OCI-LY7 (cell line): ENCODE measurements at regions not wholly inside any gene's neighbourhood (a gene's known extent, or its start where the extent isn't known, plus 50 kb on each side); places are given as distances from the start of the nearest gene placed in this dataset.

ENCODE experiments used
- BruUV-seq: library from RNA; stranded (reverse); fragments of 400-500 nt; replicated peaks from 2 replicates; lab custom pipeline; 2021; lab: Mats Ljungman, UMichigan
- CTCF ChIA-PET: fragments of 300-600 bp; sonication (Branson Sonifier 250); formaldehyde crosslinking; loops from one replicate; lab custom pipeline; 2022; ENCODE audit warnings: antibody characterized with exemption; ENCODE audit not compliant: unreplicated experiment; lab: Charles Lee
- POLR2A ChIA-PET: fragments of 300-600 bp; sonication (Branson Sonifier 250); formaldehyde crosslinking; loops from one replicate; lab custom pipeline; 2022; ENCODE audit warnings: antibody characterized with exemption; lab: Charles Lee
- DNase-seq: peaks from one replicate; pipeline ENCODE4 v3.0.0-alpha.2; 2015; ENCODE audit warnings: low spot score
- H2AFZ ChIP-seq: fragments of 200-600 bp; sonication (generic), shearing (Covaris generic); 2 replicates; pipeline ENCODE4 v1.6.1; 2014; ENCODE audit warnings: mild to moderate bottlenecking, antibody characterized with exemption, low read length, moderate library complexity
- H3K27ac ChIP-seq: fragments of 200-600 bp; sonication (generic); 2 replicates; pipeline ENCODE4 v1.5.1; 2014; ENCODE audit warnings: mixed run types, low read depth, mild to moderate bottlenecking, moderate library complexity, low read length, inconsistent platforms; ENCODE audit not compliant: poor library complexity, severe bottlenecking
- H3K36me3 ChIP-seq: fragments of 200-600 bp; sonication (generic); 2 replicates; pipeline ENCODE4 v1.6.1; 2014; ENCODE audit warnings: mild to moderate bottlenecking, antibody characterized with exemption, low read length, moderate library complexity, mixed read lengths; ENCODE audit not compliant: insufficient read depth
- H3K4me1 ChIP-seq: fragments of 200-600 bp; sonication (generic); 2 replicates; pipeline ENCODE4 v1.5.1; 2014; ENCODE audit warnings: mild to moderate bottlenecking, low read length; ENCODE audit not compliant: insufficient read depth, poor library complexity, severe bottlenecking
- H3K4me2 ChIP-seq: fragments of 200-600 bp; sonication (generic); 2 replicates; pipeline ENCODE4 v1.6.1; 2014; ENCODE audit warnings: mild to moderate bottlenecking, low read length
- H3K4me3 ChIP-seq: fragments of 200-600 bp; sonication (generic); 2 replicates; pipeline ENCODE4 v1.5.1; 2014; ENCODE audit warnings: mild to moderate bottlenecking, low read depth, low read length; ENCODE audit not compliant: poor library complexity, severe bottlenecking
- H3K79me2 ChIP-seq: fragments of 200-600 bp; sonication (generic); 2 replicates; pipeline ENCODE4 v1.6.1; 2016; ENCODE audit warnings: low read depth, mild to moderate bottlenecking, low read length, moderate library complexity, mixed read lengths; ENCODE audit not compliant: insufficient read depth
- H3K9me2 ChIP-seq: fragments of 200-600 bp; sonication (generic); 2 replicates; pipeline ENCODE4 v1.6.1; 2016; ENCODE audit warnings: mild to moderate bottlenecking, low read length, mixed read lengths; ENCODE audit not compliant: insufficient read depth
- H3K9me3 ChIP-seq: fragments of 200-600 bp; sonication (generic); 2 replicates; pipeline ENCODE4 v1.6.1; 2014; ENCODE audit warnings: mild to moderate bottlenecking, mixed run types, low read length, mixed read lengths
- H4K20me1 ChIP-seq: fragments of 200-600 bp; sonication (generic); 2 replicates; pipeline ENCODE4 v1.6.1; 2014; ENCODE audit warnings: mild to moderate bottlenecking, antibody characterized with exemption, low read length, moderate library complexity, mixed read lengths; ENCODE audit not compliant: insufficient read depth
- EZH2phosphoT487 ChIP-seq: fragments of 200-600 bp; sonication (generic); IDR thresholded peaks from 2 replicates; pipeline ENCODE4 v1.6.1; 2018; ENCODE audit warnings: low read depth, borderline replicate concordance, mild to moderate bottlenecking, mixed run types, antibody characterized with exemption, low read length, moderate library complexity, mixed read lengths
- intact Hi-C: fragments of 100-400 bp; cut with micrococcal nuclease; formaldehyde crosslinking; loops from one replicate; pipeline ENCODE4 v1.10.0; 2022; ENCODE audit not compliant: unreplicated experiment
- TF ChIP-seq, protein P1 (sequence below): fragments of 200-600 bp; sonication (generic); conservative IDR thresholded peaks from 2 replicates; pipeline ENCODE4 v1.5.1; 2014; ENCODE audit warnings: mild to moderate bottlenecking, antibody characterized with exemption, low read length, moderate library complexity, mixed read lengths

- H4K20me1 ChIP-seq, result no peaks in the 10 kb centered on the region
- no peaks in the 10 kb centered on the region for H3K9me3 ChIP-seq
- H3K9me2 ChIP-seq, result no peaks in the 10 kb centered on the region
- ChIA-PET CTCF (no interaction called here), POLR2A (interaction anchor here (1.2 kb wide), 1 partner anchor 17 kb away, joined by 3 read pairs; no protein-coding TSS in a partner anchor)
- H3K27ac ChIP-seq, result no peak overlapping the region
- H2AFZ ChIP-seq, result no peak overlapping the region
- no peak for TF ChIP-seq EZH2phosphoT487
- TF ChIP-seq, protein P1, sequence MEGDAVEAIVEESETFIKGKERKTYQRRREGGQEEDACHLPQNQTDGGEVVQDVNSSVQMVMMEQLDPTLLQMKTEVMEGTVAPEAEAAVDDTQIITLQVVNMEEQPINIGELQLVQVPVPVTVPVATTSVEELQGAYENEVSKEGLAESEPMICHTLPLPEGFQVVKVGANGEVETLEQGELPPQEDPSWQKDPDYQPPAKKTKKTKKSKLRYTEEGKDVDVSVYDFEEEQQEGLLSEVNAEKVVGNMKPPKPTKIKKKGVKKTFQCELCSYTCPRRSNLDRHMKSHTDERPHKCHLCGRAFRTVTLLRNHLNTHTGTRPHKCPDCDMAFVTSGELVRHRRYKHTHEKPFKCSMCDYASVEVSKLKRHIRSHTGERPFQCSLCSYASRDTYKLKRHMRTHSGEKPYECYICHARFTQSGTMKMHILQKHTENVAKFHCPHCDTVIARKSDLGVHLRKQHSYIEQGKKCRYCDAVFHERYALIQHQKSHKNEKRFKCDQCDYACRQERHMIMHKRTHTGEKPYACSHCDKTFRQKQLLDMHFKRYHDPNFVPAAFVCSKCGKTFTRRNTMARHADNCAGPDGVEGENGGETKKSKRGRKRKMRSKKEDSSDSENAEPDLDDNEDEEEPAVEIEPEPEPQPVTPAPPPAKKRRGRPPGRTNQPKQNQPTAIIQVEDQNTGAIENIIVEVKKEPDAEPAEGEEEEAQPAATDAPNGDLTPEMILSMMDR, result no peak
- H3K4me3 ChIP-seq, result no peak overlapping the region
- H3K4me2 ChIP-seq, result no peak overlapping the region
- no peaks in the 10 kb centered on the region for H3K79me2 ChIP-seq
- DNase-seq, result no peak
- BruUV-seq, result no TSS peak
- no peaks in the 10 kb centered on the region for H3K4me1 ChIP-seq
- no peaks in the 10 kb centered on the region for H3K36me3 ChIP-seq
- intact Hi-C loops, result no loop called here
Measured at GRCh38 chr2:196558497-196558896, 81.0 kb upstream of the CCDC150 start.

DNA sequence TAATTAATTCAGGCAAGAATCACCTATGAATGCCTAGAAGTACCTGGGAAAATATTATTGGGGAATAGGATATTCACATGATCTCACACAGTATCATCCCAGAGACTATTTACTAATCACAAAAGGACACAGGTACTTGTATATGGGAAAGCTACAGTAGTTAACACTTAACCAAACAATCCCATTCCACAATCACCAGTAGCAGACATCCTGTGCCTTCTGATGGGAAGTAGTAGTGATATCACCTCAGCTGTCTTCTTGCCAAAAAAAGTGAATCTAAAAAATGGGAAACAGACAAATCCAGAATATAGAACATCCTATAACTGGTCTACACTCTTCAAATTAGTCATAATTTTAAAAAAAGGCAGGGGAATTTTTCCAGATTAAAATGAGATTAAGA, 75.6 kb upstream of the CCDC150 start:
- no peak overlapping the region for H3K4me3 ChIP-seq
- CTCF ChIA-PET, result no interaction called here
- no peaks in the 10 kb centered on the region for H3K36me3 ChIP-seq
- DNase-seq, result no peak
- no TSS peak for BruUV-seq
- no peaks in the 10 kb centered on the region for H4K20me1 ChIP-seq
- TF ChIP-seq, protein P1, result no peak
- no peak for TF ChIP-seq EZH2phosphoT487
- H3K27ac ChIP-seq, result no peak overlapping the region
- no peak overlapping the region for H2AFZ ChIP-seq
- POLR2A ChIA-PET, result interaction anchor here (0.8 kb wide), 1 partner anchor 30 kb away, joined by 3 read pairs; no protein-coding TSS in a partner anchor
- H3K79me2 ChIP-seq, result no peaks in the 10 kb centered on the region
- H3K9me3 ChIP-seq, result no peaks in the 10 kb centered on the region
- H3K4me2 ChIP-seq, result no peak overlapping the region
- H3K4me1 ChIP-seq, result no peaks in the 10 kb centered on the region
- intact Hi-C loops, result no loop called here
- H3K9me2 ChIP-seq, result no peaks in the 10 kb centered on the region

- POLR2A ChIA-PET, result interaction anchor here (0.7 to 0.9 kb wide), 2 partner anchors 9 to 1212 kb away, joined by 3 to 5 read pairs; no protein-coding TSS in a partner anchor
- no peaks in the 10 kb centered on the region for H4K20me1 ChIP-seq
- no TSS peak for BruUV-seq
- H3K4me1 ChIP-seq, result no peaks in the 10 kb centered on the region
- H3K36me3 ChIP-seq, result no peaks in the 10 kb centered on the region
- H3K9me3 ChIP-seq, result no peaks in the 10 kb centered on the region
- H3K79me2 ChIP-seq, result no peaks in the 10 kb centered on the region
- intact Hi-C loops, result no loop called here
- no peak overlapping the region for H3K4me2 ChIP-seq
- H3K27ac ChIP-seq, result no peak overlapping the region
- CTCF ChIA-PET, result no interaction called here
- TF ChIP-seq, protein P1, result no peak
- TF ChIP-seq EZH2phosphoT487, result no peak
- DNase-seq, result no peak
- no peak overlapping the region for H3K4me3 ChIP-seq
- no peaks in the 10 kb centered on the region for H3K9me2 ChIP-seq
- H2AFZ ChIP-seq, result no peak overlapping the region
Measured at GRCh38 chr2:196565106-196565765, 74.3 kb upstream of the CCDC150 start.
